HepG2 (cell line): ENCODE measurements at regions not wholly inside any gene's neighbourhood (a gene's known extent, or its start where the extent isn't known, plus 50 kb on each side); places are given as distances from the start of the nearest gene placed in this dataset.

Experiments used
- ATAC-seq: fragments of 200-7000 bp; cut with Tn5 transposase; 3 replicates; pipeline ENCODE4 v1.9.1; 2020; ENCODE audit warnings: mild to moderate bottlenecking, moderate library complexity
- BruUV-seq: library from RNA; stranded (reverse); fragments of 400-500 nt; replicated peaks from 2 replicates; lab custom pipeline; 2021; lab: Mats Ljungman, UMichigan
- CTCF ChIA-PET: fragments of 300-600 bp; formaldehyde crosslinking; extraction: SDS; loops from one replicate; lab custom pipeline; 2021; ENCODE audit warnings: low total read pairs, inconsistent platforms, low intra/inter-chr PET ratio; lab: Yijun Ruan, JAX
- POLR2A ChIA-PET: fragments of 350-600 bp; sonication (Branson Sonifier 250); formaldehyde crosslinking; loops from one replicate; lab custom pipeline; 2020; ENCODE audit warnings: antibody characterized with exemption, inconsistent platforms; lab: Yijun Ruan, JAX
- DNase-seq: peaks from one replicate; pipeline ENCODE4 v3.0.0-alpha.2; 2015; ENCODE audit warnings: low spot score
- FAIRE-seq: peaks from 3 replicates; lab custom pipeline; 2011; peaks lifted over from hg19 to GRCh38; lab: Jason Lieb, UNC
- H2AFZ ChIP-seq: one replicate; pipeline ENCODE4 v1.6.1; 2011; ENCODE audit warnings: low read length, inconsistent platforms
- H3K27ac ChIP-seq: fragments of 300-600 bp; 3 replicates; pipeline ENCODE4 v1.8.0; 2011; ENCODE audit warnings: mixed run types, mild to moderate bottlenecking, mixed read lengths, low read length, inconsistent platforms; ENCODE audit not compliant: insufficient read depth; ENCODE audit errors: extremely low read length
- H3K27me3 ChIP-seq, 2 experiments: fragments of 200-600 bp in 1 of 2; 2 replicates in 1 of 2; 3 replicates in 1 of 2; pipeline versions ENCODE4 v1.6.0 to v1.8.0; 2011; ENCODE audit warnings: low read length in 2 of 2, mild to moderate bottlenecking in 2 of 2, moderate library complexity in 2 of 2, inconsistent platforms in 1 of 2; ENCODE audit not compliant: insufficient read depth in 2 of 2, control insufficient read depth in 1 of 2
- H3K36me3 ChIP-seq, 2 experiments: fragments of 200-600 bp in 1 of 2; replicated peaks in 1 of 2; 2 replicates in 1 of 2; 3 replicates in 1 of 2; pipeline versions ENCODE4 v1.5.1 to v1.8.0; 2011; ENCODE audit warnings: low read length in 2 of 2, inconsistent platforms in 1 of 2; ENCODE audit not compliant: insufficient read depth in 2 of 2, control insufficient read depth in 1 of 2
- H3K4me1 ChIP-seq: 2 replicates; pipeline ENCODE4 v1.5.1; 2012; ENCODE audit warnings: low read length, inconsistent platforms; ENCODE audit not compliant: insufficient read depth
- H3K4me2 ChIP-seq: 2 replicates; pipeline ENCODE4 v1.6.0; 2011; ENCODE audit warnings: low read depth, low read length, inconsistent platforms
- H3K4me3 ChIP-seq, 3 experiments: fragments of 200-600 bp in 1 of 3; sonication (generic), shearing (Covaris generic) in 1 of 3; replicated peaks in 1 of 3; 2 replicates each; pipeline ENCODE4 v1.5.1; 2011 to 2016; ENCODE audit warnings: low read length in 3 of 3, inconsistent platforms in 2 of 3, low read depth in 2 of 3, mild to moderate bottlenecking in 2 of 3, control low read depth in 1 of 3, mixed read lengths in 1 of 3; ENCODE audit not compliant: insufficient read depth in 1 of 3
- H3K79me2 ChIP-seq: one replicate; pipeline ENCODE4 v1.6.1; 2011; ENCODE audit warnings: low read length, inconsistent platforms; ENCODE audit not compliant: insufficient read depth
- H3K9ac ChIP-seq: 2 replicates; pipeline ENCODE4 v1.6.0; 2011; ENCODE audit warnings: mild to moderate bottlenecking, low read depth, low read length, inconsistent platforms; ENCODE audit not compliant: insufficient read depth
- H3K9me3 ChIP-seq: 2 replicates; pipeline ENCODE4 v1.5.1; 2012; ENCODE audit warnings: mild to moderate bottlenecking, low read length
- H4K20me1 ChIP-seq: 2 replicates; pipeline ENCODE4 v1.6.0; 2011; ENCODE audit warnings: inconsistent platforms, mild to moderate bottlenecking, low read length, moderate library complexity; ENCODE audit not compliant: insufficient read depth
- ARID2 ChIP-seq: sonication (generic); formaldehyde crosslinking; IDR thresholded peaks from 2 replicates; pipeline ENCODE4 v1.8.1; 2022; ENCODE audit warnings: mild to moderate bottlenecking, missing genetic modification reagents, borderline replicate concordance
- CBX2 ChIP-seq, 2 experiments: fragments of 200-600 bp in 1 of 2; sonication (generic); formaldehyde crosslinking in 1 of 2; IDR thresholded peaks; 2 replicates each; pipeline versions ENCODE4 v1.7.0 to v1.8.1; 2018 to 2022; ENCODE audit warnings: low read depth in 2 of 2, low read length in 1 of 2, mild to moderate bottlenecking in 1 of 2, missing genetic modification reagents in 1 of 2
- CENPX ChIP-seq: sonication (generic); formaldehyde crosslinking; IDR thresholded peaks from 2 replicates; pipeline ENCODE4 v1.9.0; 2021; ENCODE audit warnings: mild to moderate bottlenecking, missing genetic modification reagents, moderate library complexity
- GFI1 ChIP-seq: sonication (generic); formaldehyde crosslinking; IDR thresholded peaks from 2 replicates; pipeline ENCODE4 v1.5.0; 2020; ENCODE audit warnings: missing genetic modification reagents, mild to moderate bottlenecking, borderline replicate concordance
- ISL2 ChIP-seq: sonication (generic); formaldehyde crosslinking; IDR thresholded peaks from 2 replicates; pipeline ENCODE4 v1.5.0; 2020; ENCODE audit warnings: missing genetic modification reagents
- MAFF ChIP-seq: IDR thresholded peaks from 2 replicates; pipeline ENCODE4 v1.6.1; 2011; ENCODE audit warnings: low read depth, low read length, improper control_type of control experiment
- NFIB ChIP-seq: sonication (generic); formaldehyde crosslinking; IDR thresholded peaks from 2 replicates; pipeline ENCODE4 v1.9.0; 2021; ENCODE audit warnings: missing genetic modification reagents, mild to moderate bottlenecking, borderline replicate concordance
- RBM22 ChIP-seq: fragments of 200-400 bp; formaldehyde crosslinking; optimal IDR thresholded peaks from 2 replicates; pipeline ENCODE3; 2017; ENCODE audit warnings: mild to moderate bottlenecking, low read length, moderate library complexity
- RFXANK ChIP-seq: IDR thresholded peaks from 2 replicates; pipeline ENCODE4 v1.6.1; 2016
- ZNF34 ChIP-seq: sonication (generic); formaldehyde crosslinking; IDR thresholded peaks from 2 replicates; pipeline ENCODE4 v1.4.0; 2020; ENCODE audit warnings: mild to moderate bottlenecking, missing genetic modification reagents, borderline replicate concordance
- ZNF577 ChIP-seq: sonication (generic); formaldehyde crosslinking; IDR thresholded peaks from 2 replicates; pipeline ENCODE4 v1.4.0; 2020; ENCODE audit warnings: mild to moderate bottlenecking, low read depth, missing genetic modification reagents, borderline replicate concordance
- ZNF703 ChIP-seq: sonication (generic); formaldehyde crosslinking; IDR thresholded peaks from 2 replicates; pipeline ENCODE4 v1.5.1; 2020; ENCODE audit warnings: missing genetic modification reagents, mild to moderate bottlenecking, moderate library complexity, borderline replicate concordance
- ZNF713 ChIP-seq: sonication (generic); formaldehyde crosslinking; IDR thresholded peaks from 2 replicates; pipeline ENCODE4 v1.4.0; 2020; ENCODE audit warnings: mild to moderate bottlenecking, missing genetic modification reagents
- ZNF781 ChIP-seq: sonication (generic); formaldehyde crosslinking; IDR thresholded peaks from 2 replicates; pipeline ENCODE4 v1.5.1; 2020; ENCODE audit warnings: borderline replicate concordance, mild to moderate bottlenecking, missing genetic modification reagents; ENCODE audit errors: not compliant biosample characterization
- ZNF878 ChIP-seq: sonication (generic); formaldehyde crosslinking; IDR thresholded peaks from 2 replicates; pipeline ENCODE4 v1.8.1; 2023; ENCODE audit warnings: mild to moderate bottlenecking, missing genetic modification reagents, moderate library complexity
- WGBS: methylation state at CpG from one replicate; pipeline ENCODE4 v1.1.6; 2017; ENCODE audit warnings: low lambda C conversion rate; 5-methylcytosine and 5-hydroxymethylcytosine counted together
- in situ Hi-C: cut with HindIII; loops from 2 replicates; pipeline ENCODE4 v1.10.0; 2017; ENCODE audit warnings: low pct_unique_long_range_greater_than_20kb; ENCODE audit not compliant: extremely low pct_ligation_motif_present
- intact Hi-C: fragments of 100-400 bp; cut with micrococcal nuclease; formaldehyde crosslinking; loops from one replicate; pipeline ENCODE4 v1.10.0; 2022; ENCODE audit not compliant: unreplicated experiment
- TF ChIP-seq, protein P1 (sequence below), 2 experiments: sonication (generic) in 1 of 2; formaldehyde crosslinking in 1 of 2; IDR thresholded peaks; 2 replicates each; pipeline versions ENCODE4 v1.4.0 to v1.6.1; 2016 to 2020; ENCODE audit warnings: borderline replicate concordance in 1 of 2, low read depth in 1 of 2, mild to moderate bottlenecking in 1 of 2, missing genetic modification reagents in 1 of 2
- TF ChIP-seq, protein P2 (sequence below): sonication (generic); formaldehyde crosslinking; IDR thresholded peaks from 2 replicates; pipeline ENCODE4 v1.4.0; 2020; ENCODE audit warnings: missing genetic modification reagents, low read depth, mild to moderate bottlenecking, borderline replicate concordance
- TF ChIP-seq, protein P3 (sequence below), 2 experiments: fragments of 450-650 bp in 1 of 2; sonication (generic) in 1 of 2; formaldehyde crosslinking; IDR thresholded peaks; 2 replicates each; pipeline versions ENCODE4 v1.5.0 to v1.8.0; 2020 to 2022; ENCODE audit warnings: mild to moderate bottlenecking in 1 of 2, missing genetic modification reagents in 1 of 2

DNA sequence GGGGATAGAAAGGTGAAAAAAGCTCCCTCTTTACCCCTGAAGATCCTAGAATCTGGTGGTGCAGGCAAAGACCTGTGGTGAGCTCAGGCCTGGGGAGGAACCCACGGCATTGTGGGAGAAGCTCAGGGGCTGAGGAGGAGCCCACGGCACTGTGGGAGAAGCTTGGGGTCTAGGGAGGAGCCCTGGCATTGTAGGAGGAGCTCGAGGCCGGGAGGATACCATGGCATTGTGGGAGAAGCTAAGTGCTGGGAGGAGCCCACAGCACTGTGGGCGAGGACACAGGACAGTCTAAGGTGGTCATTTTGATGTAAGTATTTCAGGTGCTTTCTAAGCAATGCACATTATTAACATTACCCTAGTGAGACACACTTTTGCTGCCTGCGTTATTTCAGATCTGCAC is 179.7 kb downstream of the HSD17B3 start (continued):
- TF ChIP-seq CBX2 (IDR thresholded peaks at IDR 0.05; ENCODE audit: low read depth, low read length) (no peak), CBX2 (CRISPR knock-in tag; IDR thresholded peaks at IDR 0.05; ENCODE audit: low read depth) (no peak)

DNA sequence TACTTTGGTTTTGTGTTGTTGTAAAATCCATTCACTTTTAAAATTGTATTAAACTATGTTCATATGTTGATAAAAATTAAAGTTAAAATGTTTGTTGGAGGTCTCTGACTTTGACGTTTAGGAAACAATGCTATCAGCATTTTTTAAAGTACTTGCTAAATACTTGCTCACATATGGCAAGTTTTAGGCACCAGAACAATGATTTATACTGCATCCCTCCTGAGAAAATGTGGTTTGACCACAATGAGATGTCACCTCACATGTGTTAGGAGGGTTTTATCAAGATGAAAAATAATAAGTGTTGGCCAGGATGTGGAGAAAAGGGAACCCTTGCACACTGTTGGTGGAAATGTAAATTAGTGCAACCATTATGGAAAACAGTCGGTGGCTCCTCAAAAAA is 180.8 kb downstream of the HSD17B3 start:
- ChIA-PET CTCF (no interaction called here), POLR2A (no interaction called here)
- no peak for FAIRE-seq
- no peak overlapping the region for H3K9ac ChIP-seq
- intact Hi-C loops (no loop called here), in situ Hi-C loops (no loop called here)
- H3K79me2 ChIP-seq = no peaks in the 10 kb centered on the region
- no peaks in the 10 kb centered on the region for H4K20me1 ChIP-seq
- ATAC-seq = no peak
- 2% methylated on average over 2 of the region's 2 CpGs for WGBS
- H3K4me2 ChIP-seq = no peak overlapping the region
- H3K27ac ChIP-seq = no peak overlapping the region
- no peak for DNase-seq
- H3K4me3 ChIP-seq = no peak overlapping the region
- no peak overlapping the region for H2AFZ ChIP-seq
- BruUV-seq = no TSS peak
- H3K4me1 ChIP-seq = peaks cover 21% of the 10 kb centered on the region
- no peaks in the 10 kb centered on the region for H3K9me3 ChIP-seq
- H3K36me3 ChIP-seq = no peaks in the 10 kb centered on the region
- H3K27me3 ChIP-seq = peaks cover 0 to 5% of the 10 kb centered on the region in 2 experiments; a peak in 1 of 5 replicates
- TF ChIP-seq CENPX (CRISPR knock-in tag) = no peak
- TF ChIP-seq ZNF713 = no peak
- TF ChIP-seq, protein P1, sequence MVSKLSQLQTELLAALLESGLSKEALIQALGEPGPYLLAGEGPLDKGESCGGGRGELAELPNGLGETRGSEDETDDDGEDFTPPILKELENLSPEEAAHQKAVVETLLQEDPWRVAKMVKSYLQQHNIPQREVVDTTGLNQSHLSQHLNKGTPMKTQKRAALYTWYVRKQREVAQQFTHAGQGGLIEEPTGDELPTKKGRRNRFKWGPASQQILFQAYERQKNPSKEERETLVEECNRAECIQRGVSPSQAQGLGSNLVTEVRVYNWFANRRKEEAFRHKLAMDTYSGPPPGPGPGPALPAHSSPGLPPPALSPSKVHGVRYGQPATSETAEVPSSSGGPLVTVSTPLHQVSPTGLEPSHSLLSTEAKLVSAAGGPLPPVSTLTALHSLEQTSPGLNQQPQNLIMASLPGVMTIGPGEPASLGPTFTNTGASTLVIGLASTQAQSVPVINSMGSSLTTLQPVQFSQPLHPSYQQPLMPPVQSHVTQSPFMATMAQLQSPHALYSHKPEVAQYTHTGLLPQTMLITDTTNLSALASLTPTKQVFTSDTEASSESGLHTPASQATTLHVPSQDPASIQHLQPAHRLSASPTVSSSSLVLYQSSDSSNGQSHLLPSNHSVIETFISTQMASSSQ (IDR thresholded peaks at IDR 0.05; ENCODE audit: low read depth) = no peak
- TF ChIP-seq, protein P1 (CRISPR knock-in tag; IDR thresholded peaks at IDR 0.05; ENCODE audit: borderline replicate concordance) = no peak
- TF ChIP-seq GFI1 (CRISPR knock-in tag) = no peak
- no peak for TF ChIP-seq ZNF34 (CRISPR knock-in tag)
- TF ChIP-seq ZNF703 = no peak
- TF ChIP-seq NFIB (CRISPR knock-in tag) = no peak
- no peak for TF ChIP-seq ZNF878 (CRISPR knock-in tag)
- TF ChIP-seq, protein P2, sequence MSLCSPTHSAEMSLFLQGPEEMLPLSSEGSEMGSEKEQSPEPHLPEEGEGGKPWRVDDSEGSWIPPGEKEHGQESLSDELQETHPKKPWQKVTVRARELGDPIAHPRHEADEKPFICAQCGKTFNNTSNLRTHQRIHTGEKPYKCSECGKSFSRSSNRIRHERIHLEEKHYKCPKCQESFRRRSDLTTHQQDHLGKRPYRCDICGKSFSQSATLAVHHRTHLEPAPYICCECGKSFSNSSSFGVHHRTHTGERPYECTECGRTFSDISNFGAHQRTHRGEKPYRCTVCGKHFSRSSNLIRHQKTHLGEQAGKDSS (CRISPR knock-in tag) = no peak
- TF ChIP-seq ZNF577 = no peak
- no peak for TF ChIP-seq RBM22
- TF ChIP-seq, protein P3, sequence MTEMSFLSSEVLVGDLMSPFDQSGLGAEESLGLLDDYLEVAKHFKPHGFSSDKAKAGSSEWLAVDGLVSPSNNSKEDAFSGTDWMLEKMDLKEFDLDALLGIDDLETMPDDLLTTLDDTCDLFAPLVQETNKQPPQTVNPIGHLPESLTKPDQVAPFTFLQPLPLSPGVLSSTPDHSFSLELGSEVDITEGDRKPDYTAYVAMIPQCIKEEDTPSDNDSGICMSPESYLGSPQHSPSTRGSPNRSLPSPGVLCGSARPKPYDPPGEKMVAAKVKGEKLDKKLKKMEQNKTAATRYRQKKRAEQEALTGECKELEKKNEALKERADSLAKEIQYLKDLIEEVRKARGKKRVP (CRISPR knock-in tag; IDR thresholded peaks at IDR 0.05) = no peak
- TF ChIP-seq ZNF781 (CRISPR knock-in tag) = no peak
- TF ChIP-seq ISL2 (CRISPR knock-in tag) = no peak
- TF ChIP-seq ARID2 (CRISPR knock-in tag) = no peak
- TF ChIP-seq RFXANK = no peak
- no peak for TF ChIP-seq MAFF
